Cardiac muscle cell (in vitro differentiated cells and primary cell): ENCODE measurements at regions not wholly inside any gene's neighbourhood (a gene's known extent, or its start where the extent isn't known, plus 50 kb on each side); places are given as distances from the start of the nearest gene placed in this dataset.

Experiments used
- DNase-seq, 2 donors: peaks; one replicate each; pipeline versions ENCODE4 v3.0.0 to v3.0.0-alpha.2; 2010 to 2017; ENCODE audit warnings: low read depth in 1 of 2, low spot score in 1 of 2
- H3K27ac ChIP-seq: fragments of 200-600 bp; sonication (generic); 2 replicates; pipeline ENCODE4 v1.5.1; 2016
- H3K27me3 ChIP-seq: fragments of 200-600 bp; sonication (generic); 2 replicates; pipeline ENCODE4 v1.6.0; 2016; ENCODE audit warnings: control low read depth
- H3K36me3 ChIP-seq: fragments of 200-600 bp; sonication (generic); 2 replicates; pipeline ENCODE4 v1.5.1; 2016; ENCODE audit warnings: control low read depth
- H3K4me1 ChIP-seq: fragments of 200-600 bp; sonication (generic); 2 replicates; pipeline ENCODE4 v1.8.1; 2017; ENCODE audit warnings: low read depth, mild to moderate bottlenecking, mixed run types
- H3K4me3 ChIP-seq: fragments of 200-600 bp; sonication (generic); 2 replicates; pipeline ENCODE4 v1.5.1; 2016; ENCODE audit warnings: mild to moderate bottlenecking
- H3K9me3 ChIP-seq: fragments of 200-600 bp; sonication (generic); 2 replicates; pipeline ENCODE4 v1.5.1; 2017; ENCODE audit warnings: low read depth, mild to moderate bottlenecking, control low read depth
- TF ChIP-seq, protein P1 (sequence below): IDR thresholded peaks from 2 replicates; pipeline ENCODE4 v1.5.1; 2012; ENCODE audit warnings: low read depth, mild to moderate bottlenecking, low read length

DNA sequence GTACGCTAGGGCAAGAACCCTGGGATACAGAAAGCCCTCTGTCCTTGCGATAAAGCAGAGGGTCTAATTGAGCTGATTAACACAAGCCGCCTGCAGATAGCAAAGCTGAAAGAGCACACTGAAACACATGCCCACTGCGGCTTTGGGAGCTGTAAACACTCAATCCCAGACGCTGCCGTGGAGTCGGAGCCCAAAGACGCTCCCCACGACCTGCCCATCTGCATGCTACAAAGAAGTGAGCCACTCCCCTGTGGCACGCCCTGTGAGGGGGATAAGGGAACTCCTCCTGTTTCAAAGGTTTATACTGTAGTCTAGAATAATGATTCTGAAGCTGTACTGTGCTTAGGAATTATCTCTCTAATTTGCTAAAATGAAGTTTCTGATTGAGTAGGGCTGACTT is 985.6 kb upstream of the GHITM start:
- no peaks in the 10 kb centered on the region for H3K27me3 ChIP-seq
- no peaks in the 10 kb centered on the region for H3K4me1 ChIP-seq
- no peak overlapping the region for H3K4me3 ChIP-seq
- TF ChIP-seq, protein P1, sequence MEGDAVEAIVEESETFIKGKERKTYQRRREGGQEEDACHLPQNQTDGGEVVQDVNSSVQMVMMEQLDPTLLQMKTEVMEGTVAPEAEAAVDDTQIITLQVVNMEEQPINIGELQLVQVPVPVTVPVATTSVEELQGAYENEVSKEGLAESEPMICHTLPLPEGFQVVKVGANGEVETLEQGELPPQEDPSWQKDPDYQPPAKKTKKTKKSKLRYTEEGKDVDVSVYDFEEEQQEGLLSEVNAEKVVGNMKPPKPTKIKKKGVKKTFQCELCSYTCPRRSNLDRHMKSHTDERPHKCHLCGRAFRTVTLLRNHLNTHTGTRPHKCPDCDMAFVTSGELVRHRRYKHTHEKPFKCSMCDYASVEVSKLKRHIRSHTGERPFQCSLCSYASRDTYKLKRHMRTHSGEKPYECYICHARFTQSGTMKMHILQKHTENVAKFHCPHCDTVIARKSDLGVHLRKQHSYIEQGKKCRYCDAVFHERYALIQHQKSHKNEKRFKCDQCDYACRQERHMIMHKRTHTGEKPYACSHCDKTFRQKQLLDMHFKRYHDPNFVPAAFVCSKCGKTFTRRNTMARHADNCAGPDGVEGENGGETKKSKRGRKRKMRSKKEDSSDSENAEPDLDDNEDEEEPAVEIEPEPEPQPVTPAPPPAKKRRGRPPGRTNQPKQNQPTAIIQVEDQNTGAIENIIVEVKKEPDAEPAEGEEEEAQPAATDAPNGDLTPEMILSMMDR = no peak
- no peak for DNase-seq
- H3K36me3 ChIP-seq = no peaks in the 10 kb centered on the region
- no peak overlapping the region for H3K27ac ChIP-seq
- no peaks in the 10 kb centered on the region for H3K9me3 ChIP-seq

DNA sequence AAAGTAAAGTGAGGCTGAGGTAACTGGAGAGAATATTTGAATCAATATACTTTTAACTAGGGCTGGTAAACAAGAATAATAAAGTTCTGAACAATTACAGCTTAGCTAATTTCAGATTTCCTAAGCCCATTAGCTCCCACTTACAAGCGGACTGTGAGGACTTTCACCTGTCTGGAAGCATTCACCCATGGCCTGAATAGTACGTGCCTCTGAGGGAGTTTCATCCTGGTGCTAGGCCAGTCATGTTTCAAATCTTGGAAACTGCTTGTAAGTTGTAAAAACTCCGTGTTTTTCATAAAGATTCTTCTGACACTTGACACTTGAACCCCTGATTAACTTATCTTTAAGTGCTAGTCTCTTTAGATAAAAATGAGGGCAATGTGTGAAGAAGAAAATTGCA is 975.2 kb upstream of the GHITM start:
- Histone ChIP-seq H3K27ac (no peak overlapping the region), H3K27me3 (no peaks in the 10 kb centered on the region), H3K36me3 (no peaks in the 10 kb centered on the region), H3K4me1 (peaks cover 4% of the 10 kb centered on the region), H3K4me3 (no peak overlapping the region), H3K9me3 (no peaks in the 10 kb centered on the region)
- TF ChIP-seq, protein P1 = no peak
- DNase-seq = no peak

DNA sequence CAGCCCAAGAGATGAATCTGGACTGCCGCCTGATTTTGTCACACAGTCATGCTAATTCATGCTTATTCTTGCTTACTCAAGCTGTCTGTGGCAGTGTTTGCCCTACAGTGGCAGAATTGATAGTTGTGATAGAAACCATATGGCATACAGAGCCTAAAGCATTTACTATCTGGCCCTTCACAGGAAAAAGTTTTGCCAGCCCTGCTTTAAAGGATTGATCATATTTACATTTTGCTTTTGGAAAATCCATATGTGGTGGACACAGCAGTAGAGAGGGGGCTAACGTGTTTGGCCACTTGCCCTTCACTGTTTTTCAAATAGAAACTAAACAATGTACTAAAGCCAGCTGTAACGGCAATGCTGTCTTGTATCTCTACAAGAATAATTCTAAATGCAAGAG is 974.0 kb upstream of the GHITM start:
- Histone ChIP-seq H3K27ac (no peak overlapping the region), H3K4me1 (peaks cover 4% of the 10 kb centered on the region), H3K9me3 (no peaks in the 10 kb centered on the region), H3K4me3 (no peak overlapping the region), H3K27me3 (no peaks in the 10 kb centered on the region), H3K36me3 (no peaks in the 10 kb centered on the region)
- TF ChIP-seq, protein P1 = no peak
- peak in 1 of 2 donors; percentile 25 for DNase-seq

DNA sequence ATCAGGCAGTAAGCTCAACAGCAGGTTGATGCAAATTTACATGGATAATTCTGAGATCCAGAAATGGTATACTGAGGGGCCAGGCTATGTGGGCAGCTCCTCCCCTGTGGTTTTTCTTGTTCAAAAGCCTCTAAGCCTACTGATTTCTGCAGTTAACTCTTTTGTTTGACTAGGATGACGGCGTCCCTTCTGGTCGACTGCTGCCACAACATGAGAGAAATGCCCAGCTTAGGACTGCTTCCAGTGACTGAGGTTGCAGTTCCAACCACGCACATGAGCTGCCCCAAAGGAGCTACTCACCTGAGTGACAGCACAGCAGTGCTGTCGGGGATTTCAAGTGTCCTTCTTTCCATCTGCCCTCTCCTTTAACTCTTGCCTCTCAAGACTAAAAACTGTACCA is 973.0 kb upstream of the GHITM start:
- H3K4me1 ChIP-seq = peaks cover 1% of the 10 kb centered on the region
- H3K9me3 ChIP-seq = no peaks in the 10 kb centered on the region
- no peaks in the 10 kb centered on the region for H3K36me3 ChIP-seq
- H3K4me3 ChIP-seq = no peak overlapping the region
- no peaks in the 10 kb centered on the region for H3K27me3 ChIP-seq
- peak in 1 of 2 donors; percentile 49 for DNase-seq
- no peak overlapping the region for H3K27ac ChIP-seq
- TF ChIP-seq, protein P1 = no peak

DNA sequence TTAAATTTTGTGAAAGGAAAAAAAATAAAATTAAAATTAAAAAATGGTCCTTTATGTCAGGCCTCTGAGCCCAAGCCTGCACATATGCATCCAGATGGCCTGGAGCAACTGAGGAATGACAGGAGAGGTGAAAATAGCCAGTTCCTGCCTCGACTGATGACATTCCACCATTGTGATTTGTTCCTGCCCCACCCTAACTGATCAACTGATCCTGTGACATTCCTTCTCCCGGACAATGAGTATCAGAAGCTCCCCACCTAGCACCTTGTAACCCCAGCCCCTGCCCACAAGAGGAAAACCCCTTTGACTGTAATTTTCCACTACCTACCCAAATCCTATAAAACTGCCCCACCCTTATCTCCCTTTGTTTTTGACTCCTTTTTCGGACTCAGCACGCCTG is 972.2 kb upstream of the GHITM start:
- no peak for DNase-seq
- Histone ChIP-seq H3K27me3 (no peaks in the 10 kb centered on the region), H3K4me1 (no peaks in the 10 kb centered on the region), H3K9me3 (no peaks in the 10 kb centered on the region), H3K4me3 (no peak overlapping the region), H3K36me3 (no peaks in the 10 kb centered on the region), H3K27ac (no peak overlapping the region)
- TF ChIP-seq, protein P1 = no peak

DNA sequence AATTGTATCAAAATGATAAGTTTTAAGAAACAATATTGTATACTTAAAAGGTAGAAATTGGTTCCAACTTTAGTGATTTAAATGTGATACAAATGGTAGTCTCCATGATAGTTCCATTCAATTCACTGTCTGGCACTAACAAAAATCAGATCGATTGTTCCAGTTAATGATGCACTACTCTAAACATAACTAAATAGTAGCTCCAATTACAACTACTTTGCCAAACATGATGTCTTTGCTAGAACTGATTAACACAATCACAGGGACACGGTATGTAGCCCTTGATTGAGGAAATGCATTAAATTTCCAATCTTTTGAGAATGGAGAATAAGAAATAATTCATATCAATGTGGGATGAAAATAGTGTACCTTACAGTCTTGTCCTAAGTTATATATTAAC is 962.4 kb upstream of the GHITM start:
- no peaks in the 10 kb centered on the region for H3K9me3 ChIP-seq
- no peak for DNase-seq
- H3K4me3 ChIP-seq = no peak overlapping the region
- TF ChIP-seq, protein P1 = no peak
- no peaks in the 10 kb centered on the region for H3K27me3 ChIP-seq
- H3K36me3 ChIP-seq = no peaks in the 10 kb centered on the region
- no peaks in the 10 kb centered on the region for H3K4me1 ChIP-seq
- no peak overlapping the region for H3K27ac ChIP-seq
